ENCODE measurements at regions not wholly inside any gene's neighbourhood (a gene's known extent, or its start where the extent isn't known, plus 50 kb on each side); places are given as distances from the start of the nearest gene placed in this dataset.

DNA sequence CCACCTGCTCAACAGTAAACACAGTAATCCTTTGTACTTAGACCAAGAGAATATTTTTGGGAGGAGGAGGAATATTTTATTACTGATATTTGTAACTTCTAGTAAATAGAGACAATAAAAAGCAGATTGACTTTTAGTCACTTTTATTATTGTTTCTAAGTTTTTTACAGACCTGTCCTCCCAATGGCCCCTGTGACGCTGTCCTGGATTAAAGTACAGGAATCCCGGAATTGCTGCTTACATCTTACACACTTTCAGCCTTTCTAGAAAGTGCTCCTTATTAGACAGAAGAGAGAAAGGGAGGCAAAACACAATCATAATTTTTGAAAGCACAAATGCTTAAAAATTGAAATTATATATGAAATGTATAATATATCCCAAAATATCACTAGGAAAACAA is 86.4 kb upstream of the PRKG1 start:
- no peaks in the 10 kb centered on the region for H3K9me3 ChIP-seq
- H3K27me3 ChIP-seq = peaks cover 0 to 21% (median 0%) of the 10 kb centered on the region in 9 donors
- no peaks in the 10 kb centered on the region for H3K36me3 ChIP-seq
- 87 to 94% (median 93%) methylated on average over 2 of the region's 2 CpGs for WGBS, 4 donors
- TF ChIP-seq POLR2A (IDR thresholded peaks at IDR 0.05) = no peak
- TF ChIP-seq, protein P1, sequence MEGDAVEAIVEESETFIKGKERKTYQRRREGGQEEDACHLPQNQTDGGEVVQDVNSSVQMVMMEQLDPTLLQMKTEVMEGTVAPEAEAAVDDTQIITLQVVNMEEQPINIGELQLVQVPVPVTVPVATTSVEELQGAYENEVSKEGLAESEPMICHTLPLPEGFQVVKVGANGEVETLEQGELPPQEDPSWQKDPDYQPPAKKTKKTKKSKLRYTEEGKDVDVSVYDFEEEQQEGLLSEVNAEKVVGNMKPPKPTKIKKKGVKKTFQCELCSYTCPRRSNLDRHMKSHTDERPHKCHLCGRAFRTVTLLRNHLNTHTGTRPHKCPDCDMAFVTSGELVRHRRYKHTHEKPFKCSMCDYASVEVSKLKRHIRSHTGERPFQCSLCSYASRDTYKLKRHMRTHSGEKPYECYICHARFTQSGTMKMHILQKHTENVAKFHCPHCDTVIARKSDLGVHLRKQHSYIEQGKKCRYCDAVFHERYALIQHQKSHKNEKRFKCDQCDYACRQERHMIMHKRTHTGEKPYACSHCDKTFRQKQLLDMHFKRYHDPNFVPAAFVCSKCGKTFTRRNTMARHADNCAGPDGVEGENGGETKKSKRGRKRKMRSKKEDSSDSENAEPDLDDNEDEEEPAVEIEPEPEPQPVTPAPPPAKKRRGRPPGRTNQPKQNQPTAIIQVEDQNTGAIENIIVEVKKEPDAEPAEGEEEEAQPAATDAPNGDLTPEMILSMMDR (IDR thresholded peaks at IDR 0.05) = no peak
- no peak overlapping the region for H3K27ac ChIP-seq
- DNase-seq (no peak), ATAC-seq (no peak)
- intact Hi-C loops (cut with DNase I) = loop anchor here in 4 of 10 donors (5.0 to 10.0 kb wide), 2 partner anchors 201 to 1497 kb away; no protein-coding TSS in a partner anchor
- no peak overlapping the region for H3K4me3 ChIP-seq
- H3K4me1 ChIP-seq = peaks cover 0 to 15% (median 0%) of the 10 kb centered on the region in 12 donors

GRCh38 chr10:50988792-50989191 is 85.5 kb upstream of the PRKG1 start:
- Histone ChIP-seq H3K4me3 (peak overlapping the region in 8 of 12 donors; percentile 15 to 90 (median 77)), H3K9me3 (no peaks in the 10 kb centered on the region), H3K27ac (peak overlapping the region in 9 of 12 donors; percentile 28 to 97 (median 41)), H3K36me3 (no peaks in the 10 kb centered on the region), H3K27me3 (peaks cover 0 to 29% (median 0%) of the 10 kb centered on the region in 9 donors), H3K4me1 (peaks cover 0 to 21% (median 0%) of the 10 kb centered on the region in 12 donors)
- DNase-seq (no peak), ATAC-seq (no peak)
- 30 to 38% (median 34%) methylated on average over 4 of the region's 4 CpGs for WGBS, 4 donors
- TF ChIP-seq POLR2A (IDR thresholded peaks at IDR 0.05) = no peak
- TF ChIP-seq, protein P1 (IDR thresholded peaks at IDR 0.05) = peak; percentile 18 to 60 (median 44)
- intact Hi-C loops (cut with DNase I) = loop anchor here in 4 of 10 donors (5.0 to 10.0 kb wide), 2 partner anchors 201 to 1496 kb away; no protein-coding TSS in a partner anchor

- Histone ChIP-seq H3K4me3 (peak overlapping the region; percentile 39 to 90 (median 74)), H3K9me3 (no peaks in the 10 kb centered on the region), H3K27ac (peak overlapping the region; percentile 60 to 97 (median 92)), H3K27me3 (peaks cover 0 to 33% (median 0%) of the 10 kb centered on the region in 9 donors), H3K36me3 (no peaks in the 10 kb centered on the region), H3K4me1 (peaks cover 0 to 28% (median 2%) of the 10 kb centered on the region in 12 donors)
- ATAC-seq = peak; percentile 30 to 55 (median 46)
- DNase-seq = peak; percentile 54 to 70 (median 63)
- intact Hi-C loops (cut with DNase I) = loop anchor here in 2 of 10 donors (5.0 to 10.0 kb wide), 3 partner anchors 54 to 1226 kb away; no protein-coding TSS in a partner anchor
- no peak for TF ChIP-seq POLR2A (IDR thresholded peaks at IDR 0.05)
- TF ChIP-seq, protein P1 (IDR thresholded peaks at IDR 0.05) = no peak
- 1 to 2% (median 1%) methylated on average over 48 to 49 of the region's 49 CpGs for WGBS, 4 donors
Measured at GRCh38 chr10:50990568-50991455, 83.5 kb upstream of the PRKG1 start.
